Stomach (tissue), 8 donors: ENCODE measurements at regions not wholly inside any gene's neighbourhood (a gene's known extent, or its start where the extent isn't known, plus 50 kb on each side); places are given as distances from the start of the nearest gene placed in this dataset.

Experiments used
- DNase-seq, 2 donors: peaks; one replicate each; pipeline versions ENCODE4 v3.0.0 to v3.0.0-alpha.2; 2013 to 2019
- H3K27ac ChIP-seq, 5 donors: fragments of 200-600 bp in 4 of 5; sonication (generic) in 4 of 5; one replicate each; pipeline ENCODE4 v1.5.1; 2013 to 2019; ENCODE audit warnings: mild to moderate bottlenecking in 1 of 5, moderate library complexity in 1 of 5
- H3K27me3 ChIP-seq, 3 donors: fragments of 200-600 bp; sonication (generic); one replicate each; pipeline ENCODE4 v1.5.1; 2017 to 2019; ENCODE audit warnings: mixed run types in 1 of 3
- H3K36me3 ChIP-seq, 4 donors: fragments of 200-600 bp; sonication (generic); 1 replicate in 3 of 4; 2 replicates in 1 of 4; pipeline ENCODE4 v1.5.1; 2016 to 2019
- H3K4me1 ChIP-seq, 4 donors: fragments of 200-600 bp; sonication (generic); one replicate each; pipeline ENCODE4 v1.5.1; 2016 to 2019
- H3K4me3 ChIP-seq, 4 donors: fragments of 200-600 bp; sonication (generic) in 3 of 4; one replicate each; pipeline ENCODE4 v1.5.1; 2016 to 2019; ENCODE audit warnings: mild to moderate bottlenecking in 1 of 4
- H3K9me3 ChIP-seq, 4 donors: fragments of 200-600 bp; sonication (generic); one replicate each; pipeline ENCODE4 v1.5.1; 2016 to 2019
- EP300 ChIP-seq: sonication (generic); formaldehyde crosslinking; IDR thresholded peaks from one replicate; pipeline ENCODE4 v1.6.1; 2017; ENCODE audit warnings: antibody characterized with exemption
- POLR2A ChIP-seq, 4 donors: fragments of 450-650 bp; IDR thresholded peaks; one replicate each; pipeline ENCODE4 v1.6.1; 2016; ENCODE audit warnings: antibody characterized with exemption in 4 of 4, control low read depth in 2 of 4, mild to moderate bottlenecking in 1 of 4, moderate library complexity in 1 of 4
- POLR2AphosphoS5 ChIP-seq, 3 donors: sonication (generic); formaldehyde crosslinking; IDR thresholded peaks; one replicate each; pipeline ENCODE4 v1.6.1; 2016; ENCODE audit warnings: antibody characterized with exemption in 3 of 3
- WGBS, 5 donors: extraction: QIAGEN DNeasy Blood & Tissue Kit in 3 of 5; methylation state at CpG; one replicate each; pipeline versions ENCODE4 v1.1.5 to v1.1.7; 2013 to 2018; 5-methylcytosine and 5-hydroxymethylcytosine counted together
- intact Hi-C: fragments of 100-400 bp; cut with DNase I; formaldehyde crosslinking; loops from one replicate; pipeline ENCODE4 v1.15.1; 2023; ENCODE audit warnings: low total_unique reads
- TF ChIP-seq, protein P1 (sequence below), 7 experiments: fragments of 450-650 bp in 4 of 7; fragments of 200-600 bp in 3 of 7; sonication (generic) in 3 of 7; IDR thresholded peaks; one replicate each; pipeline ENCODE4 v1.5.1; 2016 to 2019; ENCODE audit warnings: antibody characterized with exemption in 7 of 7, control low read depth in 2 of 7, mild to moderate bottlenecking in 1 of 7
- donor health status: healthy with polysubstance abuse.
- donor health status: Bipolar disorder and iron deficiency.
- donor health status: healthy.

DNA sequence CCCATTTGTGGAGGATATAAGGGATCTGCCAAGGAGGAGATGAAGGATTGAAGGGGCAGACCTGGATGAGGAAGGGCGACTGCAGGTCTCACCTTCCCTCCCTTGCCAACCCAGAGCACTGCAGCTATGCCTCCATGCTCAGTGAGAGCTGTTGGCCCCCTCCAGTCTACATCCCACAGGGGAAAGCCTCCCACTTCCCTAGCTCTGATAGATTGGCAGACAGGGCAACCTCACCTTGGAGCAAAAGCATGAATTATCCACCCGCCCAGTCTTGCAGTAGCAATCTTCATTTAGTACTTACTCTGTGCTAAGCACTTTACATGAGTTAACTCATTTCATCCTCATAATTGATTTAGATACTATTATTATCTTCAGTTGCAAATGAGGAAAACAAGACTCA lies 70.4 kb upstream of the SMNDC1 start:
- TF ChIP-seq, protein P1, sequence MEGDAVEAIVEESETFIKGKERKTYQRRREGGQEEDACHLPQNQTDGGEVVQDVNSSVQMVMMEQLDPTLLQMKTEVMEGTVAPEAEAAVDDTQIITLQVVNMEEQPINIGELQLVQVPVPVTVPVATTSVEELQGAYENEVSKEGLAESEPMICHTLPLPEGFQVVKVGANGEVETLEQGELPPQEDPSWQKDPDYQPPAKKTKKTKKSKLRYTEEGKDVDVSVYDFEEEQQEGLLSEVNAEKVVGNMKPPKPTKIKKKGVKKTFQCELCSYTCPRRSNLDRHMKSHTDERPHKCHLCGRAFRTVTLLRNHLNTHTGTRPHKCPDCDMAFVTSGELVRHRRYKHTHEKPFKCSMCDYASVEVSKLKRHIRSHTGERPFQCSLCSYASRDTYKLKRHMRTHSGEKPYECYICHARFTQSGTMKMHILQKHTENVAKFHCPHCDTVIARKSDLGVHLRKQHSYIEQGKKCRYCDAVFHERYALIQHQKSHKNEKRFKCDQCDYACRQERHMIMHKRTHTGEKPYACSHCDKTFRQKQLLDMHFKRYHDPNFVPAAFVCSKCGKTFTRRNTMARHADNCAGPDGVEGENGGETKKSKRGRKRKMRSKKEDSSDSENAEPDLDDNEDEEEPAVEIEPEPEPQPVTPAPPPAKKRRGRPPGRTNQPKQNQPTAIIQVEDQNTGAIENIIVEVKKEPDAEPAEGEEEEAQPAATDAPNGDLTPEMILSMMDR (IDR thresholded peaks at IDR 0.05): no peak
- TF ChIP-seq POLR2A (IDR thresholded peaks at IDR 0.05): no peak
- TF ChIP-seq POLR2AphosphoS5 (IDR thresholded peaks at IDR 0.05): no peak
- TF ChIP-seq EP300: no peak
- H3K9me3 ChIP-seq: no peaks in the 10 kb centered on the region
- H3K36me3 ChIP-seq: no peaks in the 10 kb centered on the region
- no peak overlapping the region for H3K4me3 ChIP-seq
- H3K4me1 ChIP-seq: no peaks in the 10 kb centered on the region
- DNase-seq: no peak
- H3K27ac ChIP-seq: no peak overlapping the region
- WGBS, 5 donors: 88 to 100% (median 95%) methylated on average over 2 of the region's 2 CpGs
- H3K27me3 ChIP-seq: no peaks in the 10 kb centered on the region
- intact Hi-C loops: no loop called here

DNA sequence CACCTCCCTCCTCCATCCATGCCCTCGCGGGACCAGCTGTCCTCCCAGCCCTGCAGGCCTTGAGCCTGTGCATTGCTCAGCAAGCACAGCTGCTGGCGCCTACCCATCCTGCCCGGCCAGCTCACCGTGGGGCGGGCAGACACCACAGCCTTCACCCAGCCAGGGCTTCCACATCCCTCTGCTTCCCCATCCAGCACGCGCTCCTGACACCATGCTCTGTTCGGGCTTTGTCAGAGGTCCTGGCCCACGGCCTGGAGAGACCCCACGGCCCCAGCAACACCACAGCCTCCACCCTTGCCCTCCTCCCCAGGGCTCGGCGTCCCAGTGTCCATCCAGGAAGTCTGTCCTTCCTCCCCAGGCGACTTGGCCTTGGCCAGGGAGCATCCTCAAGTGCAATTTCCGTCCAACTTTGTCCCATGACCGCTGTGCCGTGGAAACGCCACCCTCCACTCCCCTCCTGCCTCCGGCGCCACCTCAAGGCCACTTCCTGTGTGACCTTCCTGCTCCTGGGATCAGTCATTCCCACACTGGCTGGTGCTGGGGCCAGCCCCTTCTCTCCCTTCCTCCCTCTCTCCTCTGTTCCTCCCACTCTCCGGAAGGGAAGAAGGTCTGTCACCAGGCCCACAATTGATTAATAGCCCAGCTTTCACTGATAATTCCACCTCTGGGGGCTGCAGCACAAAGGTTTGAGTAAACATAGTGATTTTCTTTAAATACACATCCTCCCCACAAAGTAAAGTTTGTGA lies 71.5 kb upstream of the SMNDC1 start:
- Histone ChIP-seq H3K36me3 (no peaks in the 10 kb centered on the region), H3K4me1 (no peaks in the 10 kb centered on the region), H3K27me3 (no peaks in the 10 kb centered on the region), H3K27ac (no peak overlapping the region), H3K4me3 (no peak overlapping the region), H3K9me3 (no peaks in the 10 kb centered on the region)
- no peak for TF ChIP-seq POLR2A (IDR thresholded peaks at IDR 0.05)
- DNase-seq: no peak
- 66 to 77% (median 71%) methylated on average over 19 to 21 of the region's 21 CpGs for WGBS, 5 donors
- intact Hi-C loops: no loop called here

DNA sequence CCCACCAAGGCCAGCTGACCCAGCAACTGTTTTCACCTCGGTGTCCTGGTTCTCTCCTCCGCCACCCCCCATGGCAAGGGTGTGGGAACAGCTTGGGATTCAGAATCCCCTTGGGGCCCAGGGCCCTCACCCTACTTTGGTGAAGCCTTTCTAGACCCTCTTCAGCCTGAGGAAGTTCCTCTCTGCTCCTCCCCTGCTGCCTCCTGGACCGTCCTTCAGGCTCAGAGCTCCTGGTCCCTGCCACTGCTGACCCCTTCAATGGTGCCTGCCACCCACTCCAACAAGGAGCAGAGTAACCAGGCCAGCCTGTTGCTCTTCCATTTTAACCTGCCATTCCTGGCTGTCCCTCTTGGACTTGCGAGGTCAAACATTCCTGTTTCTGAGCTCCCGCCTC lies 72.0 kb upstream of the SMNDC1 start:
- no peaks in the 10 kb centered on the region for H3K4me1 ChIP-seq
- WGBS, 5 donors: 74 to 86% (median 81%) methylated on average over 5 of the region's 5 CpGs
- H3K27ac ChIP-seq: no peak overlapping the region
- intact Hi-C loops: no loop called here
- no peaks in the 10 kb centered on the region for H3K36me3 ChIP-seq
- H3K9me3 ChIP-seq: no peaks in the 10 kb centered on the region
- TF ChIP-seq POLR2A (IDR thresholded peaks at IDR 0.05) (no peak), EP300 (no peak), POLR2AphosphoS5 (IDR thresholded peaks at IDR 0.05) (no peak)
- TF ChIP-seq, protein P1 (IDR thresholded peaks at IDR 0.05): no peak
- no peak overlapping the region for H3K4me3 ChIP-seq
- H3K27me3 ChIP-seq: no peaks in the 10 kb centered on the region
- DNase-seq: no peak

DNA sequence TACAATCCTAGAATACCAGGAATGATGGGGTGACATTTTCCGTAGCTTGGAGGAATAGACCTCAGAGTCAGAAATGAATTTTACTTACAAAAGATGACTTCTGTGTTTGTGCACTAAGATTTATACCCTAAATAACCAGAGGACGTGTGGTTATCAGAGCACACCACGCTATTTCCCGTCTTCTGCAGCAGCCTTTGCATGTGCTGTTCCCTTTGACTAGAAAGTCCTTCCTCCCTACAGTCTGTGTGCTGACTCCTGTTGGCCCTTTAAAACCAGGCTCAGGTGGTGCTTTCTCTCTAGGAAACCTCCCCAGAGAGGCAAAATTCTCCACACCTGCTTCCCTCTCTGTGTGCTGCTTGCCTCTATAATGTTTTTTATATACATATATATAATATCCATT lies 73.3 kb upstream of the SMNDC1 start:
- DNase-seq: no peak
- TF ChIP-seq POLR2AphosphoS5 (IDR thresholded peaks at IDR 0.05) (no peak), POLR2A (IDR thresholded peaks at IDR 0.05) (no peak)
- Histone ChIP-seq H3K27ac (no peak overlapping the region), H3K4me3 (no peak overlapping the region), H3K36me3 (no peaks in the 10 kb centered on the region), H3K9me3 (no peaks in the 10 kb centered on the region), H3K4me1 (no peaks in the 10 kb centered on the region), H3K27me3 (no peaks in the 10 kb centered on the region)
- 61 to 80% (median 77%) methylated on average over 4 of the region's 4 CpGs for WGBS, 5 donors
- intact Hi-C loops: no loop called here

DNA sequence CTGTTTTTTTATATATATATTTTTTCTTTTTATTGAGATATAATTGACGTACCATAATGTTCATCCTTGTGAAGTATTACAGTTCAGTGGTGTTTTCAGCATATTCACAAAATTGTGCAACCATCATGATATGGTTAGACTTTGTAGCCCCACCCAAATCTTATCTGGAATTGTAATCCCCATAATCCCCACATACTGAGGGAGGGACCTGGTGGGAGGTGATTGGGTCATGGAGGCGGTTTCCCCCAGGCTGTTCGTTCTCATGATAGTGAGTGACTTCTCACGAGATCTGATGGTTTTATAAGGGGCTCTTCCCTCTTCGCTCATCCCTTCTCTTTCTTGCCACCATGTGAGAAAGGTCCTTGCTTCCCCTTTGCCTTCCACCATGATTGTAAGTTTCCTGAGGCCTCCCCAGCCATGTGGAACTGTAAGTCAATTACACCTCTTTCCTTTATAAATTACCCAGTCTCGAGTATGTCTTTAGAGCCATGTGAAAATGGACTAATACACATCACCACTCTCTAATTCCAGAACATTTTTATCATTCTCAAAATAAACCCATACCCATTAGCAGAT lies 73.9 kb upstream of the SMNDC1 start:
- no peak for DNase-seq
- intact Hi-C loops: no loop called here
- TF ChIP-seq POLR2A (IDR thresholded peaks at IDR 0.05) (no peak), POLR2AphosphoS5 (IDR thresholded peaks at IDR 0.05) (no peak), EP300 (no peak)
- TF ChIP-seq, protein P1 (IDR thresholded peaks at IDR 0.05): no peak
- no peak overlapping the region for H3K4me3 ChIP-seq
- H3K4me1 ChIP-seq: no peaks in the 10 kb centered on the region
- H3K27me3 ChIP-seq: no peaks in the 10 kb centered on the region
- no peaks in the 10 kb centered on the region for H3K36me3 ChIP-seq
- whole genome bisulfite sequencing, 5 donors: 92 to 98% (median 94%) methylated on average over 6 of the region's 6 CpGs
- H3K9me3 ChIP-seq: no peaks in the 10 kb centered on the region
- no peak overlapping the region for H3K27ac ChIP-seq
